ENCODE measurements at regions not wholly inside any gene's neighbourhood (a gene's known extent, or its start where the extent isn't known, plus 50 kb on each side); places are given as distances from the start of the nearest gene placed in this dataset.

GRCh38 chr2:217293607-217294006 lies 433.7 kb upstream of the TNP1 start:
- Histone ChIP-seq H3K27ac (ENCODE audit: control insufficient read depth, insufficient read depth) (no peak overlapping the region), H3K4me3 (no peak overlapping the region), H3K4me1 (ENCODE audit: control insufficient read depth, insufficient read depth, low read length) (no peaks in the 10 kb centered on the region), H2AFZ (ENCODE audit: control insufficient read depth, low read depth, low read length) (no peak overlapping the region), H3K9ac (ENCODE audit: control insufficient read depth, insufficient read depth, low read length) (no peak overlapping the region), H3K27me3 (replicated peaks in 1 of 2; ENCODE audit: control insufficient read depth in 2 of 2, insufficient read depth in 2 of 2, low read length in 1 of 2) (no peaks in the 10 kb centered on the region), H3K36me3 (ENCODE audit: control insufficient read depth in 2 of 2, insufficient read depth in 2 of 2, low read length in 1 of 2) (no peaks in the 10 kb centered on the region), H3K79me2 (ENCODE audit: control insufficient read depth, insufficient read depth, low read length) (no peaks in the 10 kb centered on the region), H3K9me3 (replicated peaks; ENCODE audit: control insufficient read depth, insufficient read depth, low read length) (no peaks in the 10 kb centered on the region; the same call in 1 of the 3 replicates), H3K4me2 (ENCODE audit: control insufficient read depth, insufficient read depth) (no peak overlapping the region), H4K20me1 (ENCODE audit: control insufficient read depth, insufficient read depth) (no peaks in the 10 kb centered on the region)
- no peak for TF ChIP-seq PAX5 (IDR thresholded peaks at IDR 0.05; ENCODE audit: borderline replicate concordance, low read depth, low read length)
- TF ChIP-seq TAF1 (IDR thresholded peaks at IDR 0.05; ENCODE audit: borderline replicate concordance, low read depth, low read length): no peak
- 42% methylated on average over 3 of the region's 3 CpGs for WGBS (ENCODE audit: insufficient coverage, insufficient replicate concordance, low lambda C conversion rate, missing lambda C conversion rate)
- ATAC-seq (no peak), FAIRE-seq (no peak), DNase-seq (ENCODE audit: low read depth, low spot score) (no peak)
- intact Hi-C loops (cut with micrococcal nuclease; ENCODE audit: unreplicated experiment) (no loop called here), in situ Hi-C loops (cut with MboI) (no loop called here)
- no TSS peak for BruUV-seq (replicated peaks)
- SMC1A ChIA-PET (ENCODE audit: uncharacterized antibody, unreplicated experiment): no interaction called here
- CTCF ChIA-PET: no interaction called here
- POLR2A ChIA-PET: no interaction called here
- RAD21 ChIA-PET (ENCODE audit: unreplicated experiment): no interaction called here

DNA sequence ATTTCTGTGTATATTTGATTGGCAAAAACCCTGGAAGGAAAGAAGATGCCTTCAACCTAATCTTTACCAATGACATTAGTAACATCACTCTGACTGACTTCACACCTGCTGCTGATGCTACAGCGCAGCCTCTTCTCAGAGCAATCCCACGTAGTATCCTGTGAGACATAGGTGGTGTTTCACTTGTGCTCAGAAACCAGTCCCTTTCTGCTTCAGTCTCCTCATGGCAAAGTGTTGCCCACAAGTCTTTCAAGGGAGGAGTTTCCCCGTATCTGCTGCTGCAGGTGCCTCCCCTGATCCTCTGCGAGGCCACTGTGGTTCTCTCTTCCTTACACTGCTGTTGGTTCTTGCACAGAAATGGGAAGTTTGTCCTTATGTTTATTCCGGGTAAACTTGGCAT lies 433.2 kb upstream of the TNP1 start:
- WGBS (ENCODE audit: insufficient coverage, insufficient replicate concordance, low lambda C conversion rate, missing lambda C conversion rate): 42% methylated on average over 5 of the region's 5 CpGs
- ChIA-PET RAD21 (ENCODE audit: unreplicated experiment) (no interaction called here), SMC1A (ENCODE audit: uncharacterized antibody, unreplicated experiment) (no interaction called here), POLR2A (no interaction called here), CTCF (no interaction called here)
- TF ChIP-seq NBN (IDR thresholded peaks at IDR 0.05) (no peak), DPF2 (IDR thresholded peaks at IDR 0.05) (no peak), RCOR1 (conservative IDR thresholded peaks at IDR 0.05; ENCODE audit: low read depth, low read length) (no peak), HSF1 (IDR thresholded peaks at IDR 0.05; ENCODE audit: low read depth, low read length) (no peak), BHLHE40 (IDR thresholded peaks at IDR 0.05; ENCODE audit: borderline replicate concordance in 1 of 2, low read depth in 2 of 2, low read length in 1 of 2) (no peak), CBX3 (IDR thresholded peaks at IDR 0.05; ENCODE audit: borderline replicate concordance, low read depth) (no peak), MEF2A (IDR thresholded peaks at IDR 0.05; ENCODE audit: insufficient read depth, low read depth, low read length) (no peak)
- TF ChIP-seq, protein P1, sequence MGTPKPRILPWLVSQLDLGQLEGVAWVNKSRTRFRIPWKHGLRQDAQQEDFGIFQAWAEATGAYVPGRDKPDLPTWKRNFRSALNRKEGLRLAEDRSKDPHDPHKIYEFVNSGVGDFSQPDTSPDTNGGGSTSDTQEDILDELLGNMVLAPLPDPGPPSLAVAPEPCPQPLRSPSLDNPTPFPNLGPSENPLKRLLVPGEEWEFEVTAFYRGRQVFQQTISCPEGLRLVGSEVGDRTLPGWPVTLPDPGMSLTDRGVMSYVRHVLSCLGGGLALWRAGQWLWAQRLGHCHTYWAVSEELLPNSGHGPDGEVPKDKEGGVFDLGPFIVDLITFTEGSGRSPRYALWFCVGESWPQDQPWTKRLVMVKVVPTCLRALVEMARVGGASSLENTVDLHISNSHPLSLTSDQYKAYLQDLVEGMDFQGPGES (IDR thresholded peaks at IDR 0.05): no peak
- H3K79me2 ChIP-seq (ENCODE audit: control insufficient read depth, insufficient read depth, low read length): no peaks in the 10 kb centered on the region
- intact Hi-C loops (cut with micrococcal nuclease; ENCODE audit: unreplicated experiment): no loop called here
- H3K9me3 ChIP-seq (replicated peaks; ENCODE audit: control insufficient read depth, insufficient read depth, low read length): no peaks in the 10 kb centered on the region; the same call in 1 of the 3 replicates
- in situ Hi-C loops (cut with MboI): no loop called here
- ATAC-seq: no peak
- no peak overlapping the region for H3K9ac ChIP-seq (ENCODE audit: control insufficient read depth, insufficient read depth, low read length)
- H3K36me3 ChIP-seq (ENCODE audit: control insufficient read depth in 2 of 2, insufficient read depth in 2 of 2, low read length in 1 of 2): no peaks in the 10 kb centered on the region
- no peak for FAIRE-seq
- DNase-seq (ENCODE audit: low read depth, low spot score): no peak
- no peak overlapping the region for H3K4me3 ChIP-seq
- H3K27ac ChIP-seq (ENCODE audit: control insufficient read depth, insufficient read depth): no peak overlapping the region
- H4K20me1 ChIP-seq (ENCODE audit: control insufficient read depth, insufficient read depth): no peaks in the 10 kb centered on the region
- H3K27me3 ChIP-seq (replicated peaks in 1 of 2; ENCODE audit: control insufficient read depth in 2 of 2, insufficient read depth in 2 of 2, low read length in 1 of 2): no peaks in the 10 kb centered on the region
- BruUV-seq (replicated peaks): no TSS peak
- H2AFZ ChIP-seq (ENCODE audit: control insufficient read depth, low read depth, low read length): no peak overlapping the region
- no peaks in the 10 kb centered on the region for H3K4me1 ChIP-seq (ENCODE audit: control insufficient read depth, insufficient read depth, low read length)
- no peak overlapping the region for H3K4me2 ChIP-seq (ENCODE audit: control insufficient read depth, insufficient read depth)

Measured in GM12878 (cell line).